Activated T-helper 9 cell treated with anti-CD3 and anti-CD28 coated beads, Interleukin-2, amount 50 U/mL, for 16 hours (primary cell): ENCODE measurements at regions not wholly inside any gene's neighbourhood (a gene's known extent, or its start where the extent isn't known, plus 50 kb on each side); places are given as distances from the start of the nearest gene placed in this dataset.

Experiments used
- DNase-seq: peaks from one replicate; pipeline ENCODE4 v3.0.0-alpha.2; 2020; ENCODE audit warnings: low read depth

- DNase-seq = no peak
Measured at GRCh38 chr1:25001125-25001915, 71.2 kb upstream of the RUNX3 start.

GRCh38 chr1:24999906-25000305, 69.8 kb upstream of the RUNX3 start:
- DNase-seq = no peak

GRCh38 chr1:24999426-24999825, 69.3 kb upstream of the RUNX3 start:
- no peak for DNase-seq

- no peak for DNase-seq
Measured at GRCh38 chr1:24998563-24999245, 68.6 kb upstream of the RUNX3 start.

GRCh38 chr1:24996983-24997893, 67.2 kb upstream of the RUNX3 start:
- DNase-seq = no peak

- no peak for DNase-seq
Measured at GRCh38 chr1:24996456-24996855, 66.4 kb upstream of the RUNX3 start.

GRCh38 chr1:24995661-24996060, 65.6 kb upstream of the RUNX3 start:
- DNase-seq = no peak

- no peak for DNase-seq
Measured at GRCh38 chr1:24995140-24995539, 65.1 kb upstream of the RUNX3 start.

GRCh38 chr1:24993871-24994580, 64.0 kb upstream of the RUNX3 start:
- no peak for DNase-seq

GRCh38 chr1:24992761-24993211, 62.7 kb upstream of the RUNX3 start:
- no peak for DNase-seq

GRCh38 chr1:24992124-24992760, 62.2 kb upstream of the RUNX3 start:
- DNase-seq = no peak

- DNase-seq = no peak
Measured at GRCh38 chr1:24991697-24992096, 61.6 kb upstream of the RUNX3 start.

GRCh38 chr1:24990779-24991641, 60.9 kb upstream of the RUNX3 start:
- no peak for DNase-seq

GRCh38 chr1:24990136-24990535, 60.1 kb upstream of the RUNX3 start:
- DNase-seq = no peak

- DNase-seq = no peak
Measured at GRCh38 chr1:24989082-24989481, 59.0 kb upstream of the RUNX3 start.

- no peak for DNase-seq
Measured at GRCh38 chr1:24988558-24988912, 58.5 kb upstream of the RUNX3 start.

GRCh38 chr1:24987875-24988557, 57.9 kb upstream of the RUNX3 start:
- DNase-seq = no peak

- no peak for DNase-seq
Measured at GRCh38 chr1:24987424-24987823, 57.3 kb upstream of the RUNX3 start.

- DNase-seq = no peak
Measured at GRCh38 chr1:24986372-24986965, 56.4 kb upstream of the RUNX3 start.
